ENCODE measurements at regions not wholly inside any gene's neighbourhood (a gene's known extent, or its start where the extent isn't known, plus 50 kb on each side); places are given as distances from the start of the nearest gene placed in this dataset.

DNA sequence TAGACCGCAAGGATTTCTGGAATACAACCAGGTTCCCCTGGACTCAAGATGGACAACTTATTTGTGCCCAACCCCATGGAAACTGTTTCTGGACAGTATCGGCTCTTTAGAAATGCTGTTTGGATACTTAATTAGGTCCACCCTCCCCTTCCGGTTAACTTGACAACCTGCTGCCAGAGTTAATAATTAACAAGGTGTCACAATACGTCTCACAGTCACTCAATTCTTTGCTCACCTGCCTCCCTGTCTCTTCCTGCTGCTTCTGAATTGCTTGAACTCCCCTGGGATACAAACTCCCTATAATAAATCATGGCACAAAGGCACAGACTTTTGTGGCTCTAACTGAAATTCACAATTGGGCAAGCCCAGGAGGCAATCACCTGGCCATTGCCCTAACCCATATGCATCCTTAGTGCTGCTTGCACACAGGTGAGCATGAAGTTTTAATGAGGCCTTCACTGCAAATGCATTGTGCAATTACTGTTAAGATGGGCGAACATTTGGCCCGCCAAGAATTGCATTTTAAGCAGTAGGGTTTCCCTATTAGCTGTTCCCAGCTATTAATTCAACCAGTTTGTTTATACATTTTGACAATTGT lies 504.4 kb upstream of the NOX3 start:
- TF ChIP-seq CHD2 (IDR thresholded peaks at IDR 0.05; ENCODE audit: low read length, partially characterized antibody): no peak
- no peak for TF ChIP-seq CTCF (IDR thresholded peaks at IDR 0.05)
- no peak for TF ChIP-seq RARB (CRISPR knock-in tag; IDR thresholded peaks at IDR 0.05)
- TF ChIP-seq MYC (IDR thresholded peaks at IDR 0.05; ENCODE audit: borderline replicate concordance, low read length): no peak
- TF ChIP-seq EP300 (IDR thresholded peaks at IDR 0.05): no peak
- no peak for TF ChIP-seq POLR2A (IDR thresholded peaks at IDR 0.05; ENCODE audit: low read length)
- TF ChIP-seq USF2 (IDR thresholded peaks at IDR 0.05): no peak

Data from A549 (cell line).